IPS DF 4.7 (cell line): ENCODE measurements at regions not wholly inside any gene's neighbourhood (a gene's known extent, or its start where the extent isn't known, plus 50 kb on each side); places are given as distances from the start of the nearest gene placed in this dataset.

ENCODE experiments used
- DNase-seq: peaks from one replicate; pipeline ENCODE4 v3.0.0-alpha.2; 2013; ENCODE audit warnings: low spot score; ENCODE audit errors: extremely low read depth

DNA sequence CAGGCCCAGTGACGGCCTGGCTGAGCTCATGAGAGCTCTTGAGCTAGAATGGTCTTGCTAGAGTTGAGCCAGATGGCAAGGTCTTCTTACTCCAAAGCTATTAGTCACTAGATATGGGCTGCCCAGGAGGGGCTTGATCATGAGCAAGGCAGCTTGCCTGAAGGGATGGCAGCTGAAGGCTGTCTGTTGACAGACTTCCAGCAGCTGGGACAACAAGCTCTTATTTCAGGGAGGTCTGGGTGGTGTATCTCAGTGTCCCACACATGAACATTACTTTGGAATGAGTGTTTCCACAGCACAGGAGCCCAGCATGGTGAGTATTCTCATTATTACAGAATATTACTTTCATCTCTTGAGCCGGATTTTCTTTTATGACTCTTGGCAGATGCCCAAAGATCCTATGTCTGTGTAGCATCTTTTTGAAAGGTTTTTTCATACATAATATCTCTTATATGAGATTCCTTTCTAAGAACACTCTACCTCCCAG, 414.1 kb downstream of the ARHGEF28 start:
- no peak for DNase-seq

DNA sequence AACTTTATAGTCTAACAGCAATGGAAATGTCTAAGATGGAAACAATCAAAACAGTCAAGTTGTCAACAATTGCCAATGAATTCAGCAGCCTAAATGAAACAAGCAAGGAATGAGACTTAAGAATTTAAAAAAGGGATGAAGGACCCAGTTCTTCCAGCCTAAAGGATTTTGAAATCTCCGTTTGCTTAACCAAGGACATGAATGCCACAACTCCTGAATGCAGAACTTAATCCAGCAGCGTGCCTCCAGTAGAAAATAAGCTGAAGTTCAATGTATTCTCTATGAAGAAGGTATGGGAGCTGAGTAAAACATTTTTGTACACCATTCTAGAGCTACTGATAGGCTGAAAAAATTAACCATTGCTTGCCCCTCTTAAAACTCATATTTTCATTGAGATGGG, 411.3 kb downstream of the ARHGEF28 start:
- no peak for DNase-seq

DNA sequence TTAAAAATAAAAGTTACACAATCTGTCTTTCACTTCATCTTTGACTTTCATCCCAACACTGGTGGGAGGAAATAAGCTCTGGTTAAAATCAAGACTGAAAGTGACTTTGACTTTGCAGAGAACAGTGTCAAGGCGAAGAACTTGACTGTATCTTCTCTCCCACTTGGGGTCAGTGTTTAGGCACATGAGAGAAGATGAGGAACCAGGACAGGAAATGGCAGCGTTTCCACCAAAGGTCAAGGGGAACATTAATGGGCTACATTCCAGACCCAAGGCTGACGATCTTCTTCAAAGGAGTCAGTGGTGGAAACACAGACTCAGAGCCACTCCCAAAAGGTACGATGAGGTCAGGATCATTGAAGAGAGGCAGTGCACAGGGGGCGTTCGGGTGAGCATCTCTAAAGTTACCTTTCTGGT, 409.5 kb downstream of the ARHGEF28 start:
- DNase-seq, result peak; percentile 53

DNA sequence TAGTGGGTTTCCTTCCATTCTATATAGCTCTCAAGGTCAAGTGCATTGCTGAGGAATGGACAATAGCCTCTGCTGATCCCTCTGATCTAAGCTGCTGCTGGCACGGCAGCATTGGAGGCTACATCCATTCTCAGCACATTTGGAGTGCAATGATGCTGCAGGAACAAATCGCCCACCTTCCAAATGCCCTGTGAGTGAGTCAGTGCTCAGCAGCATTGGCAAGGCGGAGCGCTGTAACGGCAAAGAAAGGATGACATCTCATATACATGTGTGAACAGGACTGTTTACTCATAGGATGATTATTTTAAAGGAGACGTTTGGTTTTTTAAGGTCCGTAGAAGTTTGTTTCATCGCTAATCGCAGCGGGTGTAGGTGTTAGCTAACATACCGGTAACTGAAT, 408.7 kb downstream of the ARHGEF28 start:
- DNase-seq, result no peak

DNA sequence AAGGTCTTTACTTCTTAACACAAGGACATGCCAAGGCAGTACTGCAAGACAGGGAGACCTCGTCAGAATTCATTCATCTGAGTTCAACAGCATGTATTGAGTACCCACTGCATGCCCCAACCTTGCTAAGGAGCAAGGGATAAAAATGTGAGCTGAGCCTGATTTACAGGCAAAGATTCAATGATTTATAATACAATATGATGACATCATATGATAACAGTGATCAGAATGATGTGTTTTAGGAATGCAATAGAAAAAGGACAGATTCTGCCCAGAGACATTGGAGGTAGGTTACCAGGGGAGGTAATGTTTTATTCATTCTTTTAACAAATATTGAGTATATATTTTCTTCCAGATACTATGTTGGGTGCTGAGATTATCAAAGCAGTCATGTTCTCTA, 406.6 kb downstream of the ARHGEF28 start:
- DNase-seq, result no peak

DNA sequence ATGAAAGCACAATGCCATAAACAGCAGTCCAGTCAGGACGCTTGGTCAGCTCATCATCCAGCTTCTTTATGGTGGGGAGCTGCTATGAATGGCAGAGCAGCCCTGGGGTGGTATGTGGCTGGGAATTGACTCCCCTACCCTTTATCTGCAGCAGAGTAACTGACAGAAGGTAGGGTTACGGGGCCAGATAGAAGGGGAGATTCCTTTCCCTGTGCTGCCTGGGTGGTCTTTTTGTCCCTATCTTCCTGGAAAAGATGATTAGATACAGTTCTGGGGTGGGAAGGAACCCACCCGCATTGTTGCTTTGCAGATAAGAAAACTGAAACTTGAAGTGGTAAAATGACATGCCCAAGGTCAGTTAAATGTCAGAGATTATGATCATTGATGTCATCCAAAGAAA, 405.5 kb downstream of the ARHGEF28 start:
- no peak for DNase-seq

DNA sequence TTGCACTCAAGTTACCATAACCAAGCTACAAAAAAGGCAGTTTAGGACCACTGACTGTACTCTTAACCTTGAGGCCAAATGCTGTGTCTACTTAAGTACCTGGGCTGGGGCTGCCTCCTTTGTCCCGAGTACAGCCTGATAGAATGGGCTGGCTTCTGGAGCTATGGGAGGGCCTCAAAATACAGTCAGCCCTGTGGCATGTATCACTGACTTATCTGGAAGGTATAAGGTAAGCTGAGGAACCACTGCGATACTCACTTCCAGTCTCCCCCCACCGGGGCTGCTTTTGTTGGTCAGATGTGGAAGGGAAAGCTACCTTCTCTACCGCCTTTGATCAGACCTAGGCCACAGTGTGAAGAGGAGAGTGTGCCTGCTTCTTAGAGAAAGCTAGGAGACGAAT, 404.8 kb downstream of the ARHGEF28 start:
- DNase-seq, result no peak

DNA sequence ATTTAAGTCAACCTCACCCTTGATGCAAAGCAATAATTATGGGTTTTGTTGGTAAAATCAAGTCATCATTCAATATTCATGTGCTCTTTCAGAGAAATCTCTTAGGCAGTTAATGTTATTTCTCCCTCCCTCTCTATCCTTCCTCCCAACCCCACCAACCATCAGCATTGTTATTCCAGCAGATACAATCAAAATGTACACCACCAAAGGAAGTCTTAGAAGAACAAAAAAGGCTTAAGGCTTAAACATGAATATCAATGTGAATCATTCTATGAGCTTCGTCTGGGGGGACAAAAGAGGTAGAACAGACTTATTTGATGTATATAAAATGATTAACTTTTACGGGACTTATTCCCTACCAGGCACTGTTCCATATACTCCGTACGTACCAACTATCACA, 404.4 kb downstream of the ARHGEF28 start:
- no peak for DNase-seq

DNA sequence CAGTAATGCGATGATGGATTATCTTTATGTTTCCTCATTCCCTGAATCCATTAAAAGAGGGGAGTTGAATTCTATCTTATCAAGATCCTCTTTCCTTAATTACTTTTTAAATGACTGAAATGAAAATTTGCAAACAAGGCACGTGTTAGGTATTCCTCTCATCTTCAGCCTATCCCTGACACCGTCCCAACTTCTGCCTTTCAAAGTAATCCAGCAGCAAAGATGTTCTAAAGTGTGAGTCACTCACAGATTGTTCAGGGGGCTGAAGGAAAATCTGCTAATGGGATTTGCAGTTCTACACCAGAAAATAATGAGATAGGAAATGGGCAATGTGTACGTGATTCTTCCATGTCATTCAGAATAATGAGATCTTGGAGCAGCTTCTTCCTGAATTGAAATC, 403.0 kb downstream of the ARHGEF28 start:
- no peak for DNase-seq

DNA sequence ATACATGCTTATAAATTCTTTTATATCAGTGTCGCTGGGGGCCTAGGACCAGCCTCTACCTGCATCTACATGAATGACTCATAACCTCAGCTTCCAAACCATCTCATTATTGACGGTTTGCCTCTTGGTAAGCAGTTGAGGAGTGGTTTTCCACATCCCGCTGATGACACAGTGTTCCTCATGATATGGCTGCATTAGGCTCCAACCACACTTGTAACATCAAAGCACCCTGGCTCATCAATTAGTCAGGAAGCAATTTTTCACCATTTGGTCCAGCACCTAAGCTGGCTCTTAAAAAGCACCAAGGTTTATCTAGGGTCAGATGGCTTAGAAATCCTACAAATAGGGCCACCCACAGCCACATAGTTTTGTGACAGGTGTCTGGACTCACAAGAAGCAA, 402.4 kb downstream of the ARHGEF28 start:
- DNase-seq, result no peak

DNA sequence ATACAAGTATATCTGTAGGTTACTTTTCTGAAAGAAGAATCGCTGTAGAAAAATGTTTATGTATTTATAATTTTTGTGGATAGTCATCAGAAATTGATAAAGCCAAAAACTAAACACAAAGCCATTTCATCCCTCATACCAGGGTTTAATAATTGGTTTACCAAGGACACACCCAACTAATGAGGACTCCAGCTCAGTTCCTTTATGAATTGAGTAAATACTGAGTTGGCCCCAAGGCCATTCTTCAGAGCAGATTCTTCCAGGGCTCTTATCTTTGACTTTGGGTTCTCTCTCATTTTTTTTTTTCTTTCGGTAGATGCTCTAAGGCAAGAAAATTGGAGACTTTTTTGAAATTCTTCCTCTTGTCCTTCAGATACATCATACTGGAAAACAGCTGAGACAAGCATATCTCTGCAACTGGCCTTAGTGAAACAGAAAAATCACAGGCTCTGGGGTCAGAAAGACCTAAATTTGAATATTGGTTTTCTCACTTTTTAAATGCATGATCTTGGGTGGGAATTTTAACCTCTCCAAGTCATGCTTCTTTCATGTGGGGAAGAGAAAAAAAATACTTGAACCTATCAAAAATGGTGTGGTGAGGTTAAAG, 401.8 kb downstream of the ARHGEF28 start:
- DNase-seq, result no peak

DNA sequence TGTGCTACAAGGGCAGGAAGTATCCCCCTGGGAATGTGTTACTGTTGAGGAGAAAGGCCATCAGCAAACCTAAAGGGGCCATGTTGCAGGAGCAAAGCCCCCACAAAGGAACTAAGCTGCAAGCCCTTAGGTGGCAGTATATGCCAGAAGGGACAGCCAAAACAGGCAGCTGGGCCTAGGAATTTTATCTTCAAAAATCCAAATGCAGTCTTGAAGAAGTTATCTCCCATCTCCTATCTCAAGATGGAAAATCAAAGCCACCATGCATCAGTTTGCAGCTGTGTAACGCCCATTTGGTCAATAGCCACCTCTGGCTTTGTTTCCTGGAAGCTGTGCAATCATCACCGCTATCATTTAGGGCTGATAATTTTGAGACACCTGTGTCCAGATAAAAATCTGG, 400.3 kb downstream of the ARHGEF28 start:
- DNase-seq, result no peak

DNA sequence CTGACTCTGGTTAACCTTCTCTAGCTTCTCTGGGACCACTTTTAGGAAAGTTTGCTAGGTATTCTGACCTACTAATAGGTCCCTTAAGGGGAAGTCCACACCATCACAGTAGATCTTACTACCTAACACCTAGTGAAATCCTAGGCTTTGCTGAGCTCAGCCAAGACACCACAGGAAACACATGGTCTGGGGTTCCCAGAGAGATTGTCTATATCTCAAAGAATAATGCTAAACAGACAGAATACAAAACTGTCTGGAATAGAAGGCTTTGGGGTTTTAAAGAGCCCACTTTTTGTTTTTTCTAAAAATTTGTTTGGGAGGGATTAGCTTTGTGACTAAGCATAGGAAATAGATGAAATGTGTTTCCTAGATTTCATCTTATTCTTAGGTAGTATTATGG, 395.1 kb downstream of the ARHGEF28 start:
- no peak for DNase-seq

DNA sequence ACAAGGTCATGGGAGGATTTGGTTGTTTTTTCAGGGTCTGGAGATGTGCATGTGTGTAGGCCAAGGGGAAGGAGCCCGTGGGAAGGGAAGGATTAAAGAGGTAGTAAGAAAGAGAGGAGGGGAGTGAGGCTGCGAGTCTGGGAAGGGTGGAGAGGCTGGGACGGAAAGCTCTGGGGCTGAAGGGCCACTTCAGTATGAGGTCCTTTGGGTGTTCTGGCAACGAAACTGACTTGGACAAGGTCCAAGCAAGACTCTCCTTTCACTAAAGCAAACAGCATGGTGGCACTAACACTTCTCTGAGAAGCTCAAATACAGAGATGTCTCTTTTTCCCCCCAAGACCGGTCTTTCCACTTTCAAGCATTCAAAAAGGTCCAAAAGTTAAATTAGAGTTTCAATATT, 394.5 kb downstream of the ARHGEF28 start:
- DNase-seq, result no peak

DNA sequence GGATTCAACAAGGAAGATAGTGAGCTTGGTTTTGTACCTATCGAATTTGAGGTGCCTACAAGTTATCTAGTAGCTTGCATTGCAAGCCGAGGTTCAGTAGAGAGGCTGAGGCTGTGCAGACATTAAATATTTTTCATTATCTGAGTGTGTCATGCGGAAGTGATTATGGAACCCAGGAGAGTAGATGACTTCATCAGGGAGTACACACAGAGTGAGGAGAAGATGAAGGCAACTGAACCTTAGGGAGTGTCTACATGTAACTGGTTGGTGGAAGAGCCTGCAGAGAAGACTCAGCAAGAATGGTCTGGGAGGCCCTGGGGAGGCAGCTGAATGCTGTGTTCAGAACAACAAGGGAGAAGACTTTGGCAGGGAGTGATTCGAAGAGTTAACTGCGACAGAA, 393.9 kb downstream of the ARHGEF28 start:
- no peak for DNase-seq

DNA sequence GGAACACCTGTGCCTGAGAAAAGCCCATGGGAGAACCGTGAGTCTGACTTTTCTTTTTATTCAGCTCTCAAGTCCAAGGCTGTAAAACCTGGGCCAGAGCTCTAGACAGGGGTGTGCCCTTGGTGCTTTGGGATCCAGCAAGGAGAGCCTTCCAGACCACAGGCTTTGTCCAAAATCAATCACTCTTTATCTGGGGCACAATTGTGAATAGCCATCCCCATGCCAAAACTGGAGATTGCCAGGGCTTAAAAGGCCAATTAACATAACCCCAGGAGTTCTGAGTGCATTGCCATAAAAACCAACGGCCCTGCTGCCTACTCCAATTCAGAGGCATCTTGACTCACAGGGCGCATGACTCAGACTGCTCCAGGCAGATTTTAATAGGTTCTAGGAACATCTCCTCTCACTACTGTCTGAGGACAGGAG, 391.8 kb downstream of the ARHGEF28 start:
- no peak for DNase-seq

DNA sequence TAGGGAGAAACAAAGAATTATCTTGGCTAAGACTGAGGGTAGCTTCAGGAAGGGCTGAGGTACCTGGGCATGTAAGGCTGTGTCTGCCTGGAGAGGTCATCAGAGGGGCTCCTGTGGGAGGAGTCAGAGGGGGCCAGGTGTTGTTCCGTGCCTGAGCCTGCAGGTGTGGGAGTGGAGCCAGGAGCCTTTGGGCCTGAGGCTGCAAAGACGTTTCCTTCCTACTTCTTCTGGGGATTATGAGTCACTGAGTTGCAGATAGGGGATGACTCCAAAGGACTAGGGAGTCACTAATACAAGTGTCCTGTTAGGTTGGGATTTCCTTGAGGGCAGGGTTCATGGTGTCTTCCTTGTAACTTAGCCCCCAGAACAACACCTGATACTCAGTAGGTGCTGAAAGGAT, 391.1 kb downstream of the ARHGEF28 start:
- DNase-seq, result no peak

DNA sequence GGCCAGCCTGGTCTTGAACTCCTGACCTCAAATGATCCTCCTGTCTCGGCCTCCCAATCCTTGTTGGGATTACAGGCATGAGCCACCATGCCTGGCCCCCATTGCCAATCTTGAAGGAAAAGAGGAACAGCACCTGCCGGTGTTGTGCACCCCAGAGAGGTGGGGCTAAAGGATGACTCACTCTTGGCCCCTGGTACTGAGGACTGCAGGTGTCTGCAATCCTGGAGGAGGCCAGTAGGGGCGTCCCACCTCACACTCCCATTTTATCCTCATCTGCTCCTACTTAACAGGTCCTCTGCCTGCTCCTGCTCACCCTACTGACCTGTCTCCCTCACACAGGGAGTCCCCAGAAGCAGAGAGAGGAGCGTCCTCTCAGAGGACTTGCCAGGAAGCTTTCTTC, 390.4 kb downstream of the ARHGEF28 start:
- no peak for DNase-seq

DNA sequence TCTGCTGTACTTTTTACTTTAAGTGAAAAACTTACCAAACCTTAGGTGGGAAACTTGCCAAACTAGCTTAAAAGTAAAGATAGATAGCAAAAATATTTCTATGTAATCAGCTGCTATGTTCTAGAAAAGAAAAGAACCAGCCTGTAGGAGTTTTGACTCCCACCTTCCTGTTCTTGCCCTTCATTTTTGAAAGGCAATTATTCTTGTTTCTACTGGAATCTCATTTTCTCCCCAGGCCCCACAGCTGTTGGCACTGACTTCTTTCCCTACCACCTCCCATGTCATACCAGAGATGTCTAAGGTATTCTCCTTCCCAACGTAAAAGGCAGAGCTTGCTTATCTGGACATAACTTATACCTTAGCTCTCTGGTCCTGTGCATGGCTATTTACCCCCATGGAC, 389.7 kb downstream of the ARHGEF28 start:
- DNase-seq, result no peak

DNA sequence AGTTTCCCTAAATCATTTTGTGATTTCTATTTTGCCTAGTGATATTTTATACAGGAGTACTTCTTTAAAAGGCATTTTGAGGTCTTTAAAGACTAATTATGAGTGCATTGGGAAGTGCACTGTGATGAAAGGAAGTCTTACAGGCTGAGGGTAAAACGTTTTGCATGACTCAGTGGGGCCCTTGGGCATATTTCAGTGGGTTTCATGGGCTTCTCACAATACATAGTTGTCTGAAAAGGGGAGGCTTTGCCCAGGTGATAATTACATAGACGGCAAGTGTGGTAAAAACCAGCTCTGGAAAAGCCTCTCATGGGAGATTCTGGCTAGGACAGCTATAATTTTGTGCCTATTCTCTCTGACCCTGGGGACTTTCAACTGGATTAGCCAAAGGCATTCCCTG, 387.2 kb downstream of the ARHGEF28 start:
- DNase-seq, result no peak

DNA sequence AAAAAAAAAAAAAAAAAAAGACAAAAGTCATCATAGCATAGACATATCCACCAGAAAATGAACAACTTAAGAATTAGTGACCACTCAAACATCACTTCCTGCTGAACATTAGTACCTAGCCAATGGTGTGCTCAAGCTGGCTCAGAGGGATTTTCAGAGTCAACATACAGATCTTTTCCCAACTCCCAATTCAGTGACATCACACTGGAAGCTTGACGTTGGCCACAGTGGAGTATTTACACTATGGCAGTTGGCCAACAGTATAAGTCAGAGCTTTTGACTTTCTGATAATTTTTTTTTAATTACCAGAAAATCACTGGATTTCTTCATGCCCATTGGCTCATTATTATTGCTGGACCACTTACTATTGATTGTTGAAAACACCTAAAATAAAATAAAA, 383.5 kb downstream of the ARHGEF28 start:
- no peak for DNase-seq

DNA sequence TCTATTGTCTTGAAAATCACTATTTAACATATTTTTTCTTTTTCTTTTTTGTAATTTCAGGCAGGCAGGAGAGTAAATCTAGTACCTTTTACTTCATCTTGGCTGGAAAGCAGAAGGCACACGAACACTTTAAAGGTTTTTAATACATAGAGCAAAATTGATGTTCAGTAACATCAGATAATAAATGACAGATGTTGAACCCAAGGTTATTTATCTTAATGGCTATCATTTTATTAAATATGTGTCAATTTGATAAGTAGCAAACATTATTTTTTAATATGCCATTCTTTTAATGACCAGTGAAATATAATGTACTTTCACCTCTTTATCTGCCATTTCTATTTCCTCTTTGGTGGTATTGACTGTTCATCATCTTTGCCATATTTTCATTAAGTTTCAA, 381.2 kb downstream of the ARHGEF28 start:
- no peak for DNase-seq

DNA sequence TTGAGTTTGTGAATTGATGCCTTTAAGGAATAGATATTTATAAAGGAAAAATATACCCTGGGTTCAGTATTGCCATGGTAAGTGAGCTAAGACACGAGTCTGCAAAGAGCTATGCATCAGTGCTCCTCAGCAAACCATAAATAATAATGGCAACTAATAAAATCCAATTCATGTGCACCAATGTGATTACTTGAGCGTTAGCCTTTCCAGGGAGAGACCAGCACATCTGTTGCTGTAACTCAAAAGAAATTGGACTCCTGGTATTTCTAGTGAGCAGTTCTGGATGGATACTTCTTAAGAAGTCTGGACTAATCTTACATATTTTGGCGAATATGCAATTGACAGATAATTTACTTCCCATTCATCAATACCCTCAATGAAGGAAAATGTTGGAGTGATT, 373.3 kb downstream of the ARHGEF28 start:
- no peak for DNase-seq

DNA sequence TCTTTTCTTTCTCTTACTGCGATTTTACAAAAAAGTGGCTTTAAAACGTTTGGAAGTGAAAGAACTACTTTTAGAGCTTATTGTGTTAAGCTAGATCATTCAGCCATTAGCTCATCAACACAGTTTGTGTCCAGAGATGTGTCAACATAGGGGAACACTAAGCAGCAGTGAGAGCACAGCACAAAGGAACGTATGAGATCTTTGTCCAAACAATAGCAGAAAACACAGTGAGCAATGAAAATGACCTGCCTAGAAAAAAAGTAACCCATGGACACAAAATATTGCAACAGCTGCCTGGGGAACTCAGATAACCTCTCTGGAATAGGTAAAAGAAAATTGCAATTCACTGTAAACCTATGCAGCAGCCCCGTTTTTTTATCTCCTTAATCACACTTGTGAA, 372.5 kb downstream of the ARHGEF28 start:
- no peak for DNase-seq
